H1 (cell line): ENCODE measurements at regions not wholly inside any gene's neighbourhood (a gene's known extent, or its start where the extent isn't known, plus 50 kb on each side); places are given as distances from the start of the nearest gene placed in this dataset.

Experiments
- CTCF ChIA-PET: fragments of 300-600 bp; sonication (Branson Sonifier 250); formaldehyde crosslinking; loops from one replicate; lab custom pipeline; 2021; ENCODE audit not compliant: partially characterized antibody; lab: Charles Lee
- POLR2A ChIA-PET: fragments of 300-600 bp; sonication (Branson Sonifier 250); formaldehyde crosslinking; loops from one replicate; lab custom pipeline; 2021; ENCODE audit warnings: inconsistent platforms; ENCODE audit not compliant: partially characterized antibody; lab: Charles Lee
- DNase-seq, 2 experiments: peaks; one replicate each; pipeline versions ENCODE4 v3.0.0 to v3.0.0-alpha.2; 2010 to 2022; ENCODE audit warnings: low spot score in 2 of 2, low read depth in 1 of 2, mixed read lengths in 1 of 2
- FAIRE-seq: peaks from 2 replicates; lab custom pipeline; 2011; peaks lifted over from hg19 to GRCh38; lab: Jason Lieb, UNC
- H2AFZ ChIP-seq: 2 replicates; pipeline ENCODE4 v1.8.1; 2012; ENCODE audit warnings: low read length, inconsistent platforms
- H2AK5ac ChIP-seq: 2 replicates; pipeline ENCODE4 v1.6.1; 2013; ENCODE audit warnings: low read depth, low read length
- H2BK120ac ChIP-seq: replicated peaks from 2 replicates; pipeline ENCODE3; 2013; ENCODE audit warnings: low read depth, low read length, inconsistent platforms
- H2BK12ac ChIP-seq: 2 replicates; pipeline ENCODE4 v1.6.1; 2013; ENCODE audit warnings: low read depth, low read length
- H2BK15ac ChIP-seq: 2 replicates; pipeline ENCODE4 v1.6.1; 2013; ENCODE audit warnings: low read length
- H2BK20ac ChIP-seq: 2 replicates; pipeline ENCODE4 v1.6.1; 2013; ENCODE audit warnings: low read length
- H2BK5ac ChIP-seq: 2 replicates; pipeline ENCODE4 v1.6.1; 2013; ENCODE audit warnings: low read depth, low read length
- H3K14ac ChIP-seq: 2 replicates; pipeline ENCODE4 v1.6.1; 2013; ENCODE audit warnings: inconsistent platforms; ENCODE audit not compliant: insufficient read length
- H3K18ac ChIP-seq: 2 replicates; pipeline ENCODE4 v1.6.1; 2013; ENCODE audit warnings: low read length; ENCODE audit errors: extremely low read depth
- H3K23ac ChIP-seq: 2 replicates; pipeline ENCODE4 v1.6.1; 2013; ENCODE audit warnings: inconsistent platforms; ENCODE audit not compliant: insufficient read length
- H3K23me2 ChIP-seq: 2 replicates; pipeline ENCODE4 v1.6.1; 2013; ENCODE audit warnings: low read depth, low read length
- H3K27ac ChIP-seq: 2 replicates; pipeline ENCODE4 v1.6.1; 2011; ENCODE audit warnings: low read depth, low read length, inconsistent platforms
- H3K27me3 ChIP-seq, 4 experiments: replicated peaks in 1 of 4; 1 replicate in 1 of 4; 2 replicates in 3 of 4; pipeline versions ENCODE4 v1.6.1 to v1.8.1; 2011 to 2013; ENCODE audit warnings: low read length in 3 of 4, mild to moderate bottlenecking in 3 of 4, inconsistent platforms in 2 of 4, mixed read lengths in 2 of 4, moderate library complexity in 1 of 4; ENCODE audit not compliant: control insufficient read depth in 3 of 4, insufficient read depth in 3 of 4; ENCODE audit errors: extremely low read depth in 1 of 4
- H3K36me3 ChIP-seq, 4 experiments: 2 replicates each; pipeline versions ENCODE4 v1.6.1 to v1.8.1; 2011 to 2013; ENCODE audit warnings: mild to moderate bottlenecking in 4 of 4, low read length in 3 of 4, moderate library complexity in 2 of 4, control low read depth in 1 of 4, inconsistent platforms in 1 of 4; ENCODE audit not compliant: insufficient read depth in 4 of 4, control insufficient read depth in 2 of 4
- H3K4ac ChIP-seq: replicated peaks from 2 replicates; pipeline ENCODE3; 2013; ENCODE audit warnings: low read length, low read depth, mixed read lengths, inconsistent platforms; ENCODE audit not compliant: insufficient read length
- H3K4me1 ChIP-seq, 4 experiments: replicated peaks in 1 of 4; 1 replicate in 1 of 4; 2 replicates in 3 of 4; pipeline versions ENCODE4 v1.6.1 to v1.8.1; 2011 to 2013; ENCODE audit warnings: low read length in 3 of 4, inconsistent platforms in 2 of 4, mixed read lengths in 1 of 4; ENCODE audit not compliant: insufficient read depth in 4 of 4, control insufficient read depth in 3 of 4
- H3K4me2 ChIP-seq, 2 experiments: 2 replicates each; pipeline versions ENCODE4 v1.6.1 to v1.8.1; 2011 to 2013; ENCODE audit warnings: low read depth in 2 of 2, low read length in 2 of 2, control low read depth in 1 of 2, inconsistent platforms in 1 of 2, mild to moderate bottlenecking in 1 of 2; ENCODE audit not compliant: insufficient read depth in 1 of 2
- H3K4me3 ChIP-seq, 4 experiments: fragments of 200-600, 300-600 bp in 1 of 4; sonication (generic), shearing (Covaris generic), sonication (Bioruptor Twin) in 1 of 4; 2 replicates each; pipeline versions ENCODE4 v1.5.1 to v1.8.1; 2011 to 2016; ENCODE audit warnings: low read length in 4 of 4, low read depth in 3 of 4, control low read depth in 2 of 4, inconsistent platforms in 2 of 4, mild to moderate bottlenecking in 2 of 4, mixed read lengths in 1 of 4, moderate library complexity in 1 of 4; ENCODE audit not compliant: insufficient read depth in 2 of 4; ENCODE audit errors: extremely low read depth in 1 of 4
- H3K56ac ChIP-seq: replicated peaks from 2 replicates; pipeline ENCODE3; 2013; ENCODE audit warnings: low read depth, mild to moderate bottlenecking, mixed read lengths, low read length, inconsistent platforms; ENCODE audit not compliant: insufficient read length
- H3K79me1 ChIP-seq: 2 replicates; pipeline ENCODE4 v1.6.1; 2013; ENCODE audit warnings: low read depth, low read length, control low read depth
- H3K79me2 ChIP-seq, 2 experiments: 2 replicates each; pipeline versions ENCODE4 v1.6.1 to v1.8.1; 2012 to 2013; ENCODE audit warnings: low read length in 2 of 2, mild to moderate bottlenecking in 2 of 2, inconsistent platforms in 1 of 2; ENCODE audit not compliant: insufficient read depth in 2 of 2, control insufficient read depth in 1 of 2
- H3K9ac ChIP-seq, 4 experiments: replicated peaks in 1 of 4; 1 replicate in 1 of 4; 2 replicates in 3 of 4; pipeline versions ENCODE4 v1.6.1 to v1.8.1; 2011 to 2013; ENCODE audit warnings: low read depth in 3 of 4, low read length in 3 of 4, control low read depth in 2 of 4, mild to moderate bottlenecking in 2 of 4, moderate library complexity in 2 of 4, inconsistent platforms in 1 of 4; ENCODE audit errors: extremely low read depth in 1 of 4
- H3K9me3 ChIP-seq, 2 experiments: 2 replicates each; pipeline versions ENCODE4 v1.6.1 to v1.8.1; 2012 to 2013; ENCODE audit warnings: mild to moderate bottlenecking in 2 of 2, moderate library complexity in 2 of 2, control low read depth in 1 of 2, inconsistent platforms in 1 of 2, low read depth in 1 of 2, low read length in 1 of 2, mixed read lengths in 1 of 2; ENCODE audit not compliant: insufficient read depth in 2 of 2
- H4K20me1 ChIP-seq, 2 experiments: replicated peaks in 1 of 2; 2 replicates each; pipeline versions ENCODE3 to v1.8.1; 2011 to 2013; ENCODE audit warnings: inconsistent platforms in 2 of 2, low read length in 2 of 2, mild to moderate bottlenecking in 1 of 2; ENCODE audit not compliant: insufficient read depth in 2 of 2, control insufficient read depth in 1 of 2
- H4K5ac ChIP-seq: 2 replicates; pipeline ENCODE4 v1.6.1; 2013; ENCODE audit warnings: low read length, low read depth, mixed read lengths, inconsistent platforms; ENCODE audit not compliant: insufficient read length
- H4K8ac ChIP-seq: 2 replicates; pipeline ENCODE4 v1.8.0; 2013; ENCODE audit warnings: mild to moderate bottlenecking, moderate library complexity, low read length, inconsistent platforms; ENCODE audit not compliant: insufficient read depth; ENCODE audit errors: extremely low read depth
- H4K91ac ChIP-seq: replicated peaks from 2 replicates; pipeline ENCODE3; 2013; ENCODE audit warnings: low read length, mixed read lengths, inconsistent platforms; ENCODE audit not compliant: insufficient read length
- GABPA ChIP-seq: IDR thresholded peaks from 2 replicates; pipeline ENCODE4 v1.6.1; 2011; ENCODE audit warnings: mild to moderate bottlenecking, low read length, moderate library complexity, borderline replicate concordance; ENCODE audit not compliant: insufficient read depth
- RAD21 ChIP-seq, 2 experiments: IDR thresholded peaks in 1 of 2; conservative IDR thresholded peaks in 1 of 2; 2 replicates each; pipeline ENCODE4 v1.6.1; 2011; ENCODE audit warnings: low read depth in 2 of 2, low read length in 2 of 2, improper control_type of control experiment in 1 of 2, inconsistent platforms in 1 of 2, mild to moderate bottlenecking in 1 of 2, moderate library complexity in 1 of 2
- RNF2 ChIP-seq: fragments of 200-900, 300-1000 bp; sonication (generic); IDR thresholded peaks from 2 replicates; pipeline ENCODE4 v1.7.1; 2016; ENCODE audit warnings: borderline replicate concordance, low read depth, mild to moderate bottlenecking, antibody characterized with exemption, low read length; ENCODE audit not compliant: poor library complexity, severe bottlenecking; ENCODE audit errors: missing control alignments
- SP4 ChIP-seq: IDR thresholded peaks from 2 replicates; pipeline ENCODE4 v1.6.1; 2012; ENCODE audit warnings: low read length, inconsistent platforms
- WGBS, 2 experiments: shearing (Covaris generic) in 1 of 2; methylation state at CpG; one replicate each; pipeline versions ENCODE4 v1.1.6 to v1.1.7; 2013 to 2015; ENCODE audit warnings: low lambda C conversion rate in 2 of 2, mixed read lengths in 2 of 2, inconsistent platforms in 1 of 2, low coverage in 1 of 2, missing lambda C conversion rate in 1 of 2; ENCODE audit not compliant: insufficient replicate concordance in 2 of 2, insufficient coverage in 1 of 2, insufficient read length in 1 of 2; ENCODE audit errors: extremely low coverage in 1 of 2, missing lambda C conversion rate in 1 of 2; 5-methylcytosine and 5-hydroxymethylcytosine counted together

DNA sequence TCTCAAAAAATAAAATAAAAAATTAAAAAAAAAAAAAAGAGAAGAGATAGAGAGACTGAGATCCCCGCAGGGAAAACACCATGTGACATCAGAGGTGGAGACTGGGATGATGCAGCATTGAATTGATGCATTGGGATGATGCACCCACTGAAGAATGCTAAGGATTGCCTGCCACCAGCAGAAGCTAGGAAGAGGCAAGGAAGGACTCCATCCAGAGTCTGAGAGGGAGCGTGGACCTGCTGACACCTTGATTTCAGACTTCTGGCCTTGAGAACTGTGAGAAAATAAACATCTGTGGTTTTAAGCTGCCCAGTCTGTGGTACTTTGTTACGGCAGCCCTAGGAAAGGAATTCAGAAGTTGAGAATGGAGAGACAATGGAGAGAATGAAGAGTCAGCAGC, 89.8 kb upstream of the PRPS1L1 start:
- Histone ChIP-seq H4K8ac (no peak overlapping the region), H4K91ac (no peak overlapping the region), H2BK120ac (no peak overlapping the region), H3K23ac (no peak overlapping the region), H3K23me2 (no peaks in the 10 kb centered on the region), H3K18ac (no peak overlapping the region), H3K36me3 (no peaks in the 10 kb centered on the region), H2BK15ac (no peak overlapping the region), H3K4ac (no peak overlapping the region), H4K5ac (no peak overlapping the region), H3K4me3 (no peak overlapping the region), H2BK12ac (no peak overlapping the region), H3K14ac (no peak overlapping the region), H2AFZ (no peak overlapping the region), H2BK20ac (no peak overlapping the region), H4K20me1 (no peaks in the 10 kb centered on the region), H3K79me1 (no peaks in the 10 kb centered on the region), H3K4me2 (no peak overlapping the region), H3K4me1 (no peaks in the 10 kb centered on the region; a peak in 1 of 7 replicates), H3K27ac (no peak overlapping the region), H2AK5ac (no peak overlapping the region), H3K56ac (no peak overlapping the region), H3K9ac (no peak overlapping the region), H2BK5ac (no peak overlapping the region), H3K27me3 (no peaks in the 10 kb centered on the region), H3K79me2 (no peaks in the 10 kb centered on the region), H3K9me3 (no peaks in the 10 kb centered on the region)
- ChIA-PET CTCF (interaction anchor here (1.4 to 5.8 kb wide), 2 partner anchors 346 to 411 kb away, joined by 4 to 46 read pairs; no protein-coding TSS in a partner anchor), POLR2A (no interaction called here)
- TF ChIP-seq SP4 (no peak), GABPA (no peak), RAD21 (IDR thresholded peaks at IDR 0.05 in 1 of 2, conservative IDR thresholded peaks at IDR 0.05 in 1 of 2; ENCODE audit: low read depth in 2 of 2, low read length in 2 of 2) (no peak), RNF2 (no peak)
- FAIRE-seq (no peak), DNase-seq (no peak)
- 89% methylated on average over 3 of the region's 3 CpGs; no CpG with 5 or more reads in 1 of the 2 experiments for WGBS, 2 experiments
